ENCODE measurements at regions not wholly inside any gene's neighbourhood (a gene's known extent, or its start where the extent isn't known, plus 50 kb on each side); places are given as distances from the start of the nearest gene placed in this dataset.

DNA sequence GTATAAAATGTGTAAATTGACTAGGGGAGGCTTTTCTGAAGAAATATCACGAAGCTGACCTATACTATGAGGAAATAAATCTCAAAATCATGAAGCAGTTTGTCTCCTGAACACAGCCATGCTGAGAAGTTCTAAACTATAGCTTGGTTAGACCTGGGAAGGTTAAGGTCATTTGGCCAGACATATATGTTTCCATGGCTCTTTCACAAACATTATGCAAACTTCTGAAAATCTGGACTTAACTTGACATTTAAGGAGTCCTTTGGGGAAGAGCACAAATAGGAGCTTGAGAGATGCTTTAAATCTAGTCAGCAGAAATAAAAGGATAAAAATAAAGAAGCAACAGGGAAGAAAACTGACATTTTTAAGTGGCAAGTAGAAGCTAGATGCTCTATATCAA is 115.9 kb upstream of the MEOX2 start:
- intact Hi-C loops (cut with micrococcal nuclease), result no loop called here
- BruUV-seq (replicated peaks), result no TSS peak
- no peak for TF ChIP-seq PTBP1 (IDR thresholded peaks at IDR 0.05; ENCODE audit: low read depth, low read length)
- H3K36me3 ChIP-seq (ENCODE audit: control insufficient read depth, insufficient read depth, low read length), result no peaks in the 10 kb centered on the region
- no peaks in the 10 kb centered on the region for H3K79me2 ChIP-seq (ENCODE audit: control insufficient read depth, insufficient read depth, low read length)
- H3K27me3 ChIP-seq (ENCODE audit: control insufficient read depth in 2 of 2, insufficient read depth in 2 of 2, low read length in 2 of 2), result no peaks in the 10 kb centered on the region
- no peaks in the 10 kb centered on the region for H4K20me1 ChIP-seq (replicated peaks; ENCODE audit: control insufficient read depth, insufficient read depth, low read length)
- H3K27ac ChIP-seq (ENCODE audit: extremely low read depth, low read depth, low read length), result no peak overlapping the region
- no peak for ATAC-seq
- ChIA-PET POLR2A (interaction anchor here (0.9 kb wide), 1 partner anchor 54 kb away, joined by 6 read pairs; no protein-coding TSS in a partner anchor), CTCF (ENCODE audit: low intra/inter-chr PET ratio) (no interaction called here)
- no peak overlapping the region for H2AFZ ChIP-seq (ENCODE audit: low read depth, low read length)
- H3K9me3 ChIP-seq (replicated peaks; ENCODE audit: control insufficient read depth, insufficient read depth, low read depth, low read length), result 0 out of 2 replicates have a peak, but pooled peaks cover 2% of the 10 kb centered on the region
- WGBS (ENCODE audit: insufficient coverage, low coverage, missing lambda C conversion rate), result 0% methylated on average over 1 of the region's 1 CpG
- H3K4me1 ChIP-seq (replicated peaks in 1 of 2; ENCODE audit: control insufficient read depth in 2 of 2, insufficient read depth in 2 of 2, low read length in 2 of 2), result no peaks in the 10 kb centered on the region
- FAIRE-seq, result no peak
- DNase-seq (ENCODE audit: extremely low read depth in 1 of 4, low spot score in 3 of 4), result no peak
- no peak overlapping the region for H3K9ac ChIP-seq (ENCODE audit: insufficient read depth in 1 of 2, low read depth in 2 of 2, low read length in 2 of 2)
- H3K4me2 ChIP-seq (ENCODE audit: insufficient read depth, low read length), result no peak overlapping the region
- in situ Hi-C loops (cut with MboI), result no loop called here
- H3K4me3 ChIP-seq, result no peak overlapping the region
- H3K9me1 ChIP-seq (ENCODE audit: control insufficient read depth, insufficient read depth, low read length), result no peaks in the 10 kb centered on the region

DNA sequence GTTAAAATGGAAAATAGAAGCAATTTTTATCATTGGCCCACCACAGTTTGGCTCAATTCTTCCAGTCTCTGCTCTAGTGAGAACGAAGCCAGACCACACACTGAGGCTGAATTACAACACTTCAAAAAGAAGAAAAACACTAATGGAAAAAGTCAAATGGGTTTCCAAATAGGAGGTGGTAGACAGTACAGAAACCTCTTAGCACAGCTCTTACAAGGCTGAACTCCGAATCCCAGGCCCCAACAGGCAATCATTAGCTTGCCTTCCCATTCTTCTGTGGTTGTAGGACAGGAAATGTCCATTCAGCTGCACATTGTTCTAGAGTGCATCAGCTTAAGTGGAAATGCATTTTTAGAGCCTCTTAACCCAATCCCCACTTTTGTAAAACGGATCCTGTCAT is 115.1 kb upstream of the MEOX2 start:
- H3K9me3 ChIP-seq (replicated peaks; ENCODE audit: control insufficient read depth, insufficient read depth, low read depth, low read length), result 0 out of 2 replicates have a peak, but pooled peaks cover 2% of the 10 kb centered on the region
- BruUV-seq (replicated peaks), result no TSS peak
- no peak overlapping the region for H2AFZ ChIP-seq (ENCODE audit: low read depth, low read length)
- no peak overlapping the region for H3K4me3 ChIP-seq
- no peaks in the 10 kb centered on the region for H3K79me2 ChIP-seq (ENCODE audit: control insufficient read depth, insufficient read depth, low read length)
- ChIA-PET POLR2A (no interaction called here), CTCF (ENCODE audit: low intra/inter-chr PET ratio) (no interaction called here)
- TF ChIP-seq NR2C2 (CRISPR knock-in tag; IDR thresholded peaks at IDR 0.05), result no peak
- no peak for TF ChIP-seq NR2C2 (tag; IDR thresholded peaks at IDR 0.05)
- no peak for TF ChIP-seq PHB (CRISPR knock-in tag; IDR thresholded peaks at IDR 0.05)
- TF ChIP-seq ZNF507 (tag; conservative IDR thresholded peaks at IDR 0.05), result no peak
- TF ChIP-seq GTF2A2 (tag; IDR thresholded peaks at IDR 0.05), result no peak
- no peak for TF ChIP-seq HDGF (IDR thresholded peaks at IDR 0.05)
- TF ChIP-seq, protein P1, sequence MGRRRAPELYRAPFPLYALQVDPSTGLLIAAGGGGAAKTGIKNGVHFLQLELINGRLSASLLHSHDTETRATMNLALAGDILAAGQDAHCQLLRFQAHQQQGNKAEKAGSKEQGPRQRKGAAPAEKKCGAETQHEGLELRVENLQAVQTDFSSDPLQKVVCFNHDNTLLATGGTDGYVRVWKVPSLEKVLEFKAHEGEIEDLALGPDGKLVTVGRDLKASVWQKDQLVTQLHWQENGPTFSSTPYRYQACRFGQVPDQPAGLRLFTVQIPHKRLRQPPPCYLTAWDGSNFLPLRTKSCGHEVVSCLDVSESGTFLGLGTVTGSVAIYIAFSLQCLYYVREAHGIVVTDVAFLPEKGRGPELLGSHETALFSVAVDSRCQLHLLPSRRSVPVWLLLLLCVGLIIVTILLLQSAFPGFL (CRISPR knock-in tag; IDR thresholded peaks at IDR 0.05), result no peak
- TF ChIP-seq ETV1 (tag; conservative IDR thresholded peaks at IDR 0.05; ENCODE audit: low read depth), result no peak
- TF ChIP-seq L3MBTL2 (IDR thresholded peaks at IDR 0.05), result no peak
- no peak for TF ChIP-seq MED1 (CRISPR knock-in tag; IDR thresholded peaks at IDR 0.05; ENCODE audit: borderline replicate concordance)
- no peak for TF ChIP-seq KLF10 (CRISPR knock-in tag; IDR thresholded peaks at IDR 0.05)
- TF ChIP-seq, protein P2, sequence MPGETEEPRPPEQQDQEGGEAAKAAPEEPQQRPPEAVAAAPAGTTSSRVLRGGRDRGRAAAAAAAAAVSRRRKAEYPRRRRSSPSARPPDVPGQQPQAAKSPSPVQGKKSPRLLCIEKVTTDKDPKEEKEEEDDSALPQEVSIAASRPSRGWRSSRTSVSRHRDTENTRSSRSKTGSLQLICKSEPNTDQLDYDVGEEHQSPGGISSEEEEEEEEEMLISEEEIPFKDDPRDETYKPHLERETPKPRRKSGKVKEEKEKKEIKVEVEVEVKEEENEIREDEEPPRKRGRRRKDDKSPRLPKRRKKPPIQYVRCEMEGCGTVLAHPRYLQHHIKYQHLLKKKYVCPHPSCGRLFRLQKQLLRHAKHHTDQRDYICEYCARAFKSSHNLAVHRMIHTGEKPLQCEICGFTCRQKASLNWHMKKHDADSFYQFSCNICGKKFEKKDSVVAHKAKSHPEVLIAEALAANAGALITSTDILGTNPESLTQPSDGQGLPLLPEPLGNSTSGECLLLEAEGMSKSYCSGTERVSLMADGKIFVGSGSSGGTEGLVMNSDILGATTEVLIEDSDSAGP (CRISPR knock-in tag; IDR thresholded peaks at IDR 0.05), result no peak
- no peak for TF ChIP-seq ESRRB (CRISPR knock-in tag; IDR thresholded peaks at IDR 0.05; ENCODE audit: borderline replicate concordance)
- no peak for TF ChIP-seq SMARCA5 (IDR thresholded peaks at IDR 0.05)
- TF ChIP-seq ZNF717 (CRISPR knock-in tag; IDR thresholded peaks at IDR 0.05), result no peak
- DNase-seq (ENCODE audit: extremely low read depth in 1 of 4, low spot score in 3 of 4) (no peak), FAIRE-seq (no peak), ATAC-seq (no peak)
- intact Hi-C loops (cut with micrococcal nuclease), result no loop called here
- in situ Hi-C loops (cut with MboI), result no loop called here
- 0% methylated on average over 3 of the region's 3 CpGs for WGBS (ENCODE audit: insufficient coverage, low coverage, missing lambda C conversion rate)
- no peak overlapping the region for H3K4me2 ChIP-seq (ENCODE audit: insufficient read depth, low read length)
- H3K9ac ChIP-seq (ENCODE audit: insufficient read depth in 1 of 2, low read depth in 2 of 2, low read length in 2 of 2), result no peak overlapping the region
- no peak overlapping the region for H3K27ac ChIP-seq (ENCODE audit: extremely low read depth, low read depth, low read length)
- H3K36me3 ChIP-seq (ENCODE audit: control insufficient read depth, insufficient read depth, low read length), result no peaks in the 10 kb centered on the region
- H4K20me1 ChIP-seq (replicated peaks; ENCODE audit: control insufficient read depth, insufficient read depth, low read length), result no peaks in the 10 kb centered on the region
- no peaks in the 10 kb centered on the region for H3K27me3 ChIP-seq (ENCODE audit: control insufficient read depth in 2 of 2, insufficient read depth in 2 of 2, low read length in 2 of 2)
- H3K9me1 ChIP-seq (ENCODE audit: control insufficient read depth, insufficient read depth, low read length), result no peaks in the 10 kb centered on the region
- H3K4me1 ChIP-seq (replicated peaks in 1 of 2; ENCODE audit: control insufficient read depth in 2 of 2, insufficient read depth in 2 of 2, low read length in 2 of 2), result no peaks in the 10 kb centered on the region
